Ovary (tissue), 3 donors: ENCODE measurements at regions not wholly inside any gene's neighbourhood (a gene's known extent, or its start where the extent isn't known, plus 50 kb on each side); places are given as distances from the start of the nearest gene placed in this dataset.

Experiments used
- POLR2A ChIP-seq: fragments of 450-650 bp; IDR thresholded peaks from one replicate; pipeline ENCODE4 v1.6.1; 2017; ENCODE audit warnings: antibody characterized with exemption, mild to moderate bottlenecking, moderate library complexity
- TF ChIP-seq, protein P1 (sequence below), 3 donors: fragments of 450-650 bp in 2 of 3; fragments of 200-600 bp in 1 of 3; IDR thresholded peaks; one replicate each; pipeline versions ENCODE4 v1.5.1 to v1.8.0; 2016 to 2022; ENCODE audit warnings: antibody characterized with exemption in 3 of 3, mild to moderate bottlenecking in 1 of 3
- donor health status: DM: no; HTN: no; CAD: no.

DNA sequence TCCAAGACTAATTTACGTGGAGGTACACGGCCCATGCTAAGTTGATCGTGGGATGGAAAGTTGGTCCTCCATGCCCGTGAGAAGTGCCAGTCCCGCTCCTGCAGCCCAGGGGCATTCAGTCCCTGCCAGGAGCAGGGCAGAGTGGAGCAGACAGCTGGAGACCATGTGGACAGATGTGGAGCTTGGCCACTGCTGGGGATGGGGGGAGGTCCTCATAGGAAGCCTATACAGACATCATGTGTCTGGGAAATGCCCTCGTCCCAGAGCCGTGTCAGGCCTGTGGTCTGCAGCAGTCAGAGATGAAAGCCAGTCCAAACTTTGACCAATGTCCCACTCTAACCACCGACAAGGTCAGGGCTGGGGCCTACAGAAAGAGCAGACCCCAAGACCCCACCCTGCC lies 118.4 kb downstream of the CPZ start:
- TF ChIP-seq, protein P1, sequence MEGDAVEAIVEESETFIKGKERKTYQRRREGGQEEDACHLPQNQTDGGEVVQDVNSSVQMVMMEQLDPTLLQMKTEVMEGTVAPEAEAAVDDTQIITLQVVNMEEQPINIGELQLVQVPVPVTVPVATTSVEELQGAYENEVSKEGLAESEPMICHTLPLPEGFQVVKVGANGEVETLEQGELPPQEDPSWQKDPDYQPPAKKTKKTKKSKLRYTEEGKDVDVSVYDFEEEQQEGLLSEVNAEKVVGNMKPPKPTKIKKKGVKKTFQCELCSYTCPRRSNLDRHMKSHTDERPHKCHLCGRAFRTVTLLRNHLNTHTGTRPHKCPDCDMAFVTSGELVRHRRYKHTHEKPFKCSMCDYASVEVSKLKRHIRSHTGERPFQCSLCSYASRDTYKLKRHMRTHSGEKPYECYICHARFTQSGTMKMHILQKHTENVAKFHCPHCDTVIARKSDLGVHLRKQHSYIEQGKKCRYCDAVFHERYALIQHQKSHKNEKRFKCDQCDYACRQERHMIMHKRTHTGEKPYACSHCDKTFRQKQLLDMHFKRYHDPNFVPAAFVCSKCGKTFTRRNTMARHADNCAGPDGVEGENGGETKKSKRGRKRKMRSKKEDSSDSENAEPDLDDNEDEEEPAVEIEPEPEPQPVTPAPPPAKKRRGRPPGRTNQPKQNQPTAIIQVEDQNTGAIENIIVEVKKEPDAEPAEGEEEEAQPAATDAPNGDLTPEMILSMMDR (IDR thresholded peaks at IDR 0.05), result no peak
- TF ChIP-seq POLR2A, result no peak
